ENCODE measurements at regions not wholly inside any gene's neighbourhood (a gene's known extent, or its start where the extent isn't known, plus 50 kb on each side); places are given as distances from the start of the nearest gene placed in this dataset.

GRCh38 chr5:12683249-12683648, 779.0 kb upstream of the CTNND2 start:
- Histone ChIP-seq H4K20me1 (ENCODE audit: insufficient read depth, poor library complexity, severe bottlenecking) (no peaks in the 10 kb centered on the region), H3K79me2 (no peaks in the 10 kb centered on the region), H3K4me1 (ENCODE audit: insufficient read depth) (no peaks in the 10 kb centered on the region), H3K36me3 (replicated peaks; ENCODE audit: insufficient read depth, low read depth) (no peaks in the 10 kb centered on the region), H3K9me3 (ENCODE audit: low read depth) (no peaks in the 10 kb centered on the region), H3K27me3 (no peaks in the 10 kb centered on the region), H3K4me2 (no peak overlapping the region), H2AFZ (no peak overlapping the region), H3K9me2 (replicated peaks; ENCODE audit: insufficient read depth) (no peaks in the 10 kb centered on the region), H3K27ac (no peak overlapping the region), H3K4me3 (no peak overlapping the region)
- TF ChIP-seq EZH2phosphoT487 (IDR thresholded peaks at IDR 0.05; ENCODE audit: low read depth, severe bottlenecking, unreplicated experiment) (no peak), EZH2 (IDR thresholded peaks at IDR 0.05; ENCODE audit: borderline replicate concordance) (no peak), CTCF (IDR thresholded peaks at IDR 0.05; ENCODE audit: poor library complexity) (no peak)
- DNase-seq (ENCODE audit: low spot score), result no peak
- 91% methylated on average over 3 of the region's 3 CpGs for WGBS (ENCODE audit: low lambda C conversion rate, missing lambda C conversion rate)

GRCh38 chr5:12679731-12680130, 775.5 kb upstream of the CTNND2 start:
- TF ChIP-seq EZH2phosphoT487 (IDR thresholded peaks at IDR 0.05; ENCODE audit: low read depth, severe bottlenecking, unreplicated experiment) (no peak), CTCF (IDR thresholded peaks at IDR 0.05; ENCODE audit: poor library complexity) (no peak), EZH2 (IDR thresholded peaks at IDR 0.05; ENCODE audit: borderline replicate concordance) (no peak)
- no peaks in the 10 kb centered on the region for H3K27me3 ChIP-seq
- H3K9me3 ChIP-seq (ENCODE audit: low read depth), result no peaks in the 10 kb centered on the region
- no peaks in the 10 kb centered on the region for H4K20me1 ChIP-seq (ENCODE audit: insufficient read depth, poor library complexity, severe bottlenecking)
- H2AFZ ChIP-seq, result no peak overlapping the region
- no peaks in the 10 kb centered on the region for H3K79me2 ChIP-seq
- no peaks in the 10 kb centered on the region for H3K9me2 ChIP-seq (replicated peaks; ENCODE audit: insufficient read depth)
- no peak for DNase-seq (ENCODE audit: low spot score)
- no peaks in the 10 kb centered on the region for H3K4me1 ChIP-seq (ENCODE audit: insufficient read depth)
- no peak overlapping the region for H3K27ac ChIP-seq
- no peak overlapping the region for H3K4me2 ChIP-seq
- H3K36me3 ChIP-seq (replicated peaks; ENCODE audit: insufficient read depth, low read depth), result no peaks in the 10 kb centered on the region
- no peak overlapping the region for H3K4me3 ChIP-seq

- WGBS (ENCODE audit: low lambda C conversion rate, missing lambda C conversion rate), result 87% methylated on average over 6 of the region's 6 CpGs
- Histone ChIP-seq H3K4me1 (ENCODE audit: insufficient read depth) (no peaks in the 10 kb centered on the region), H3K9me3 (ENCODE audit: low read depth) (no peaks in the 10 kb centered on the region), H4K20me1 (ENCODE audit: insufficient read depth, poor library complexity, severe bottlenecking) (no peaks in the 10 kb centered on the region), H3K79me2 (no peaks in the 10 kb centered on the region), H3K4me2 (no peak overlapping the region), H2AFZ (no peak overlapping the region), H3K27ac (no peak overlapping the region), H3K27me3 (no peaks in the 10 kb centered on the region), H3K4me3 (no peak overlapping the region), H3K36me3 (replicated peaks; ENCODE audit: insufficient read depth, low read depth) (no peaks in the 10 kb centered on the region), H3K9me2 (replicated peaks; ENCODE audit: insufficient read depth) (no peaks in the 10 kb centered on the region)
- DNase-seq (ENCODE audit: low spot score), result no peak
- TF ChIP-seq CTCF (IDR thresholded peaks at IDR 0.05; ENCODE audit: poor library complexity) (no peak), EZH2phosphoT487 (IDR thresholded peaks at IDR 0.05; ENCODE audit: low read depth, severe bottlenecking, unreplicated experiment) (no peak), EZH2 (IDR thresholded peaks at IDR 0.05; ENCODE audit: borderline replicate concordance) (no peak)
Measured at GRCh38 chr5:12675959-12676358, 771.7 kb upstream of the CTNND2 start.

GRCh38 chr5:12672141-12672540, 767.9 kb upstream of the CTNND2 start:
- Histone ChIP-seq H3K4me3 (no peak overlapping the region), H3K36me3 (replicated peaks; ENCODE audit: insufficient read depth, low read depth) (no peaks in the 10 kb centered on the region), H3K9me3 (ENCODE audit: low read depth) (no peaks in the 10 kb centered on the region), H3K27ac (no peak overlapping the region), H3K4me1 (ENCODE audit: insufficient read depth) (no peaks in the 10 kb centered on the region), H3K79me2 (no peaks in the 10 kb centered on the region), H4K20me1 (ENCODE audit: insufficient read depth, poor library complexity, severe bottlenecking) (no peaks in the 10 kb centered on the region), H3K27me3 (peaks cover 19% of the 10 kb centered on the region), H3K4me2 (no peak overlapping the region), H3K9me2 (replicated peaks; ENCODE audit: insufficient read depth) (no peaks in the 10 kb centered on the region), H2AFZ (no peak overlapping the region)
- TF ChIP-seq EZH2 (IDR thresholded peaks at IDR 0.05; ENCODE audit: borderline replicate concordance) (no peak), CTCF (IDR thresholded peaks at IDR 0.05; ENCODE audit: poor library complexity) (no peak), EZH2phosphoT487 (IDR thresholded peaks at IDR 0.05; ENCODE audit: low read depth, severe bottlenecking, unreplicated experiment) (no peak)
- DNase-seq (ENCODE audit: low spot score), result no peak
- 90% methylated on average over 3 of the region's 3 CpGs for WGBS (ENCODE audit: low lambda C conversion rate, missing lambda C conversion rate)

All from hepatocyte (in vitro differentiated cells).